ENCODE measurements at regions not wholly inside any gene's neighbourhood (a gene's known extent, or its start where the extent isn't known, plus 50 kb on each side); places are given as distances from the start of the nearest gene placed in this dataset.
"Not testable (repeated sequence)": the region's sequence is repeated elsewhere in the genome, so short reads cannot be mapped to it uniquely, and the experiment has no call there.

GRCh38 chr6:67449602-67450001, 1185.5 kb upstream of the ADGRB3 start:
- DNase-seq: no peak
- in situ Hi-C loops (cut with MboI; ENCODE audit: low pct_unique_long_range_greater_than_20kb, low sequenced_read_pairs): no loop called here

- DNase-seq: peak; percentile 59
- in situ Hi-C loops (cut with MboI; ENCODE audit: low pct_unique_long_range_greater_than_20kb, low sequenced_read_pairs): no loop called here
Observed at GRCh38 chr6:67433124-67433523, 1202.0 kb upstream of the ADGRB3 start.

GRCh38 chr6:67431076-67431475, 1204.0 kb upstream of the ADGRB3 start:
- in situ Hi-C loops (cut with MboI; ENCODE audit: low pct_unique_long_range_greater_than_20kb, low sequenced_read_pairs): no loop called here
- DNase-seq: no peak

GRCh38 chr6:67426686-67427085, 1208.4 kb upstream of the ADGRB3 start:
- DNase-seq; in situ Hi-C loops (cut with MboI; ENCODE audit: low pct_unique_long_range_greater_than_20kb, low sequenced_read_pairs): not testable (repeated sequence)

DNA sequence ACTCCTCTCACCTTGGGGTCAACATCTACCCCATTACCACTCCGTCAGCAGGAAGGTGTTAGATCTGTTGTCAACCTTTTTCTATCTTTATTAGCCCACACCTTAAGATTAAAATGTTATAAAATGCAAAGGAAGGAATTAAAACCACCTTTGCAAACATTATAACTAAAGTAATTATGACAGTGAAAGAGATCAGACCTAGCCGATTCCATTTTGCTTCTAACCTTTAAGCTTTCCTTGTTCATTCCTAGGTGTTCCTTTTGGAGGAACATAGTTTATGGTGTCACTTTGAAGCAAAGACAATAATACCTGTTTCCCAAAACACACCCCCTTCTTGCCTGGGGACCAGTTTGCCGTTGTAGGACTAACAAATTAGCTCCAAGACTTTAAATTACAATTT, 1223.0 kb upstream of the ADGRB3 start:
- in situ Hi-C loops (cut with MboI; ENCODE audit: low pct_unique_long_range_greater_than_20kb, low sequenced_read_pairs): no loop called here
- no peak for DNase-seq

DNA sequence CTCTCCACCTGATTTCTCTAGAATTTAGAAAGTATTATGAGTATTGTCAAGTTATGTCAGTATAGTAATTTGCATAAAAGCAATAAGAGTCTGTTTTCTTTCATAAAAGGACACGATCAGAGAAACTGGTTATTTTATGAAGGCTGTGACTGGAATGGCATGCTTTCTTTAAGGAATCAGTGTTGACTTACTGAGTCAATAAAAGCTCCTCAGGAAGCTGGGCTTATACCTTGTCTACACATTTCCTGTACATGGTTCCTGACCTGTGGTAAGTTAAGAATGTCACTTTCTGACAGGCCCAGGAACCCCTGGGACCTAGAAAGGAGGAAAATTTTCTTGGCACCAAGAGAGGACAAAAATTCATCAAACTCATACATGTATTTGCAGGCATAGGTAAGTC, 1224.0 kb upstream of the ADGRB3 start:
- in situ Hi-C loops (cut with MboI; ENCODE audit: low pct_unique_long_range_greater_than_20kb, low sequenced_read_pairs): no loop called here

GRCh38 chr6:67394254-67394653, 1240.8 kb upstream of the ADGRB3 start:
- in situ Hi-C loops (cut with MboI; ENCODE audit: low pct_unique_long_range_greater_than_20kb, low sequenced_read_pairs): no loop called here
- DNase-seq: no peak

More for the DNA sequence above, 1224.0 kb upstream of the ADGRB3 start:
- no peak for DNase-seq

GRCh38 chr6:67393356-67393755, 1241.7 kb upstream of the ADGRB3 start:
- no peak for DNase-seq
- in situ Hi-C loops (cut with MboI; ENCODE audit: low pct_unique_long_range_greater_than_20kb, low sequenced_read_pairs): no loop called here

DNA sequence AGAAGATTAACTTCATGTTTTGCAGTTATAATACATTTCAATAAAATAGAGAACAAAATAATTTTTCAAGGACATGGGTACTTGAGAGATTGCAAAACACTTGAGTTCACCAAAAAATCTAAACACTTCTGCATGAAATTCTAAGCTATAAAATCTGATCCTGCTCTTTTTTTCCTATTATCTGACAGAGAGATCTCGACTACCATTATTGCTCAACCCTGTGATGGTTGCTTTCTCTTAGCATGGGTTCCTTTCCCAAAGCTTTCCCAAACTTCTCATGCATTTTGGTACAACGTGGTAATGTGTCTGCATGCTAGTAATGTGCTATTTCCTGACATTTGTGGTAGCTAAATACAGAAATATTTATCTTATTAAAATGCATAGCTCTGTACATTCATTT, 1243.1 kb upstream of the ADGRB3 start:
- in situ Hi-C loops (cut with MboI; ENCODE audit: low pct_unique_long_range_greater_than_20kb, low sequenced_read_pairs): no loop called here
- DNase-seq: no peak

DNA sequence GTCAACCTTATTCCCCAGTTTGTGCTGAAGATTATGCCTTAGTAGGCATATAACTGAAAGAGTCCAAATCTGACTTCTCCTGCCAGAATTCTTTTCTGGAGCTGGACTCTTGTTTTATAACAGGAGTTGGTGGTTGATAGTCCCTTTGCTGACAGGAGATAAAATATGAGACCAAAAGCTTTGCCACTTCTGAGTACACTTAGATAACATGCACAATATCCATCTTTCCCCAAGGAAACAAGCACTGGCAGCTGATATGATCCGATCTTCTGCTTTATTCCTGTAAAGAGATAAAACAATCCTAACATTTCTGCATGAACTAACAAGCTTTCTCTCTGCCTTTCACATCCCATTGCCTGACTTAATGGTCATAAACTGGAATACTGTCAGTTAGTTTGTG, 1265.4 kb upstream of the ADGRB3 start:
- in situ Hi-C loops (cut with MboI; ENCODE audit: low pct_unique_long_range_greater_than_20kb, low sequenced_read_pairs): no loop called here
- DNase-seq: no peak

GRCh38 chr6:67362976-67363375, 1272.1 kb upstream of the ADGRB3 start:
- DNase-seq: no peak
- in situ Hi-C loops (cut with MboI; ENCODE audit: low pct_unique_long_range_greater_than_20kb, low sequenced_read_pairs): no loop called here

GRCh38 chr6:67361264-67361663, 1273.8 kb upstream of the ADGRB3 start:
- in situ Hi-C loops (cut with MboI; ENCODE audit: low pct_unique_long_range_greater_than_20kb, low sequenced_read_pairs): no loop called here
- DNase-seq: no peak

DNA sequence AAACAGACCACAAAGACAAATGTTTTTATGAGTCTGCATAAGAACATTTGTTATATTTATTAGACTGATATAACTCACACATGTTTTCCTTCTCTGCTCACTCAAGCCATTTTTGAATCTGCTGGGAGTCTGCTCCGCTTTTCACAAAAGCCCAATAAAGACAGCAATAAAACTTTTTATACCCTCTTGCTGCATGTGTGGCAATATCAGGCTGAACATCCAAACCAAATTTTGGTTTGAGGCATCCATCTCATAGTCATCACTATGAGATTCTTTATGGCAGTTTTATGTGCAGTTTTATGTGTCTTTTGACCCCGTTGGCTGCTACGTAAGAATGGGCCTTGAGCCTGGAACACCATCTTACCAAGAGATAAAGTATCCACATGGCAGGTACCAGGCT, 1276.8 kb upstream of the ADGRB3 start:
- in situ Hi-C loops (cut with MboI; ENCODE audit: low pct_unique_long_range_greater_than_20kb, low sequenced_read_pairs): no loop called here
- DNase-seq: no peak

GRCh38 chr6:67353861-67354260, 1281.2 kb upstream of the ADGRB3 start:
- in situ Hi-C loops (cut with MboI; ENCODE audit: low pct_unique_long_range_greater_than_20kb, low sequenced_read_pairs): no loop called here
- no peak for DNase-seq

DNA sequence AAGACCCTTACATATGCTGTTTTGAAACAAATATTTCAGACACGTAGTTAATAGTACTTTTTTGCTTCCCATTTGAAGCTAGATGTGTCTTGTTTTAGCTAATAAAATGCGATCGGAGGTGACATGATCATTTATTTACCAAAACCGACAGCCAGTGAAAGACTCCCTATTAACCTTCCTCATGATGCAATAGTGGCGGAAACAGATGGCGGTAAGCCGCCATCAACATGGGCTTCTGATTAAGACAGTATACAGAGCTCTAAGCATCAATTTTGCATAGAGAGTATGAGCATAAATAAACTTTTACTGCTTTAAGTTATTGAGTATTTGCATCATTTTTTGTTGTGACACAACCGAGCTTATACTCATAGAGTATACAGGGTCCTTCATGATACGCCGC, 1282.4 kb upstream of the ADGRB3 start:
- DNase-seq: no peak
- in situ Hi-C loops (cut with MboI; ENCODE audit: low pct_unique_long_range_greater_than_20kb, low sequenced_read_pairs): no loop called here

GRCh38 chr6:67350729-67351128, 1284.4 kb upstream of the ADGRB3 start:
- in situ Hi-C loops (cut with MboI; ENCODE audit: low pct_unique_long_range_greater_than_20kb, low sequenced_read_pairs): no loop called here
- no peak for DNase-seq

GRCh38 chr6:67345946-67346345, 1289.1 kb upstream of the ADGRB3 start:
- in situ Hi-C loops (cut with MboI; ENCODE audit: low pct_unique_long_range_greater_than_20kb, low sequenced_read_pairs): no loop called here
- DNase-seq: no peak

- in situ Hi-C loops (cut with MboI; ENCODE audit: low pct_unique_long_range_greater_than_20kb, low sequenced_read_pairs): no loop called here
- DNase-seq: no peak
Observed at GRCh38 chr6:67336014-67336413, 1299.1 kb upstream of the ADGRB3 start.

- no peak for DNase-seq
Observed at GRCh38 chr6:67331304-67331703, 1303.8 kb upstream of the ADGRB3 start.

GRCh38 chr6:67328269-67328668, 1306.8 kb upstream of the ADGRB3 start:
- in situ Hi-C loops (cut with MboI; ENCODE audit: low pct_unique_long_range_greater_than_20kb, low sequenced_read_pairs): no loop called here
- DNase-seq: no peak

More at GRCh38 chr6:67331304-67331703, 1303.8 kb upstream of the ADGRB3 start:
- in situ Hi-C loops (cut with MboI; ENCODE audit: low pct_unique_long_range_greater_than_20kb, low sequenced_read_pairs): no loop called here

DNA sequence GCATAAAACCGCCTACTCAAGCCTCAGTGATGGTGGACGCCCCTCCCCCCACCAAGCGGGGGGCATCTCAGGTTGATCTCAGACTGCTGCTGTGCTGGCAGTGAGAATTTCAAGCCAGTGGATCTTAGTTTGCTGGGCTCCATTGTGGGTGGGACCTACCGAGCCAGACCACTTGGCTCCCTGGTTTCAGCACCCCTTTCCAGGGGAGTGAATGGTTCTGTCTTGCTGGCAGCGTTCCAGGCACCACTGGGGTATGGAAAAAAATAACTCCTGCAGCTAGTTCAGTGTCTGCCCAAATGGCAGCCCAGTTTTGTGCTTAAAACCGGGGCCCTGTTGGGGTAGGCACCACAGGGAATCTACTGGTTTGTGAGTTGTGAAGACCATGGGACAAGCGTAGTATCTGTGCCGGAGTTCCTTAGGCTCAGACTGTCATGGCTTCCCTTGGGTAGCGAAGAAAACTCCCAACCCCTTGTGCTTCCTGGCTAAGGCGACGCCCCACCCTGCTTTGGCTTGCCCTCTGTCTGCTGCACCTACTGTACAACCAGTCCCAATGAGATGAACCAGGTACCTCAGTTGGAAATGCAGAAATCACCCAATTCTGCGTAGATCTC, 1334.5 kb upstream of the ADGRB3 start:
- no peak for DNase-seq
- in situ Hi-C loops (cut with MboI; ENCODE audit: low pct_unique_long_range_greater_than_20kb, low sequenced_read_pairs): no loop called here

- DNase-seq: no peak
- in situ Hi-C loops (cut with MboI; ENCODE audit: low pct_unique_long_range_greater_than_20kb, low sequenced_read_pairs): no loop called here
Observed at GRCh38 chr6:67292169-67292568, 1342.9 kb upstream of the ADGRB3 start.
